ENCODE measurements at regions not wholly inside any gene's neighbourhood (a gene's known extent, or its start where the extent isn't known, plus 50 kb on each side); places are given as distances from the start of the nearest gene placed in this dataset.

- no peak for DNase-seq (ENCODE audit: low spot score)
Measured at GRCh38 chr2:236949089-236949905, 136.4 kb upstream of the COPS8 start.

GRCh38 chr2:236951830-236952475 lies 133.7 kb upstream of the COPS8 start:
- no peak for DNase-seq (ENCODE audit: low spot score)

DNA sequence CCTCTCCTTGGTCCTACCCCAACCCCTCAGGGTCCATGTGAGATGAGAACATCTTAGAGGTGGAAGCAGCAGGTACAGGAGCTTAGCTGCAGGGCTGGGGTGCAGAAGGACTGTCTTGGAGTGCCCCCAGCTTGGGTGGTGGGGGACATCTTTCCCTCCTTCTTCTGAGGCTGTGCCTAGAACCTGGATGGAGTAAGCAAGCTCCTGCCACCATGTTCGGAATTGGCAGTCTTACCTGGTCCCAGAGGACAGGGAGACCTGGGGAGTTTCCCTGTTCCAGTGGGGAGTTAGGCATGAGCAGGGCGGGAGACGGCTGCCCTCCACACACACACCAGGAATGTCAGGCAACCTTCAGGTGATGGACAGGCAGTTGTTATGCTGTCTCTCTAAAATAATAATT lies 131.0 kb upstream of the COPS8 start:
- DNase-seq (ENCODE audit: low spot score) = no peak

DNA sequence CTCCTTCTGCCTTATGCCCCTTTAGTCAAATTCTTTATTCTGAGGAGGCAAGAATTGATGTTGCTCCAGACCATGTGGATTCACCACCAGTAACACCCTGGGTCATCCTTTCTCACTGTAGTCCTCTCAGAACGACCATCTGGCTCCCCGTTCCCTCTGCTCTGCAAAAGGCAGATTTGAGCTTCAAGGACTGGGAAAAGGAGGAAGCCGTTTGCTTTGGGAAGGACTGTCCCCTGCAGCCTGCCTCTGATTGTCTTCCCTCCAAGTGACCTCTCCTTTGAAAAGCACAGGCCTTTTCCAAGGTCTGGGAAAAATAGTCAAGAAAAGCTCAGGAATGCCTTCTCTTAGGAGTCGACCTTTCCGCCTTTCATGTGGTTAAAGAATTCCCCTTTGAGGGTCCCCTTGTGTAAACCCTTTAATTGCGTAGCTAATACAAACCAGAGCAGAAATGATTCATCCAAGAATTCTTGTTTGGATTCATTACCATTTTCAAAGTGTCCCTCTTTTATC lies 130.1 kb upstream of the COPS8 start:
- DNase-seq (ENCODE audit: low spot score) = no peak

DNA sequence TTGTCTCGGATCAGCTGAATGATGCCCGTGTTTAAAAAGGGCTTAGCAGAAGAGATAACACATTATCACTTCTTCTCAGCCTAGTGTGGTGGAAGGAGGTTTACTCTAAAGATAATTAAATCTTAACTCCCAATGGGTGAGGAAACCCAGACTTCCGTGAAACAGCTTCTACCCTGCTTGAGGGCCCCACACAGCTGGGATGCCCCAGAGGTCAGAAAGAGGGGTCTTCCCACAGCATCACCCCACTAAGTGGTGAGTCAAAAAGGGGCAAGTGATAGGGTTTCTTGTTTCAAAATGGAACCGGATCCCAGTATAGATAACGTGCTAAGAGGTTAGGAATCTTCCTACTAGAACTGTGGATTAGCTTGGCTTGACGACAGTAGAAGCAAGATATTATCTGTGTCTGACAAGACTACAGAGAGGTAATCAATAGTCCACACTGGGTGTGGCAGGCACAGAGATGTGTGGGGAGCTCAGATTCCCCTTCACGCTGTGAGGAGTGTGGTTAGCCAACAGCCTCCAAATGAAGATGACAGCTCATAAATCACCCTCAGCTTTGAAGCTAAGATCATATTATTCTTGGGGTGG lies 129.6 kb upstream of the COPS8 start:
- no peak for DNase-seq (ENCODE audit: low spot score)

DNA sequence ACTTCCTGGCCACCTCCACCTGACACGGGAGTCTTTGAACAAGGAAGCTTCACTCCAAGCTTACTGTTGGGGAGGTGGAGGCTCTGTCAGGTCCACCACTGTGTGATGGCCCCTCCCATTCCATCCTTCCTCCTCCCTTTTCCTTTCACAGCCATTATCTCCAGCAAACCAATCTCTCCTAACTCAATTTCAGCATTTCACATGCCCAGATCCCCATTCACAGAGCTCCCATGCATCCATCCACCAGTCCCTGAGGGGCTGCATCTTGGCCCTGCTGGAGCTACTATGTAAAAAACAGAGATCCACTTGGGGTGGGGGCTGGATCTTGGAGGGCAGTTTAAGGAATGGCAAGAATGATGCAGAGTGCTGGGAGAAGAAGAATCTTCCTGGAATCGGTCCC lies 129.0 kb upstream of the COPS8 start:
- no peak for DNase-seq (ENCODE audit: low spot score)

DNA sequence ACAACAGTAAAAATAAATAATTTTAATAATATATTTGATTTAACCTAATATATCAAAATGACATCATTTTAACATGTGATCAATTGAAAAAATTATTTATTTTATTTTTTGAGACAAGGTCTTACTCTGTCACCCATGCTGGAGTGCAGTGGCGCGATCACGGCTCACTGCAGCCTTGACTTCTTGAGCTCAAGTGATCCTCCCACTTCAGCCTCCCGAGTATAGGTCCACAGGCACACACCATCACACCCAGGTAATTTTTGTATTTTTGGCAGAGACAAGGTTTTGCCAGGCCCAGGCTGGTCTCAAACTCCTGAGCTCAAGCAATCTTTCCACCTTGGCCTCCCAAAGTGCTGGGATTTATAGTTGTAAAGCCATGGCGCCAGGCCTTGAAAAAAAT lies 126.7 kb upstream of the COPS8 start:
- no peak for DNase-seq (ENCODE audit: low spot score)

GRCh38 chr2:236959876-236960275 lies 125.8 kb upstream of the COPS8 start:
- DNase-seq (ENCODE audit: low spot score) = no peak

DNA sequence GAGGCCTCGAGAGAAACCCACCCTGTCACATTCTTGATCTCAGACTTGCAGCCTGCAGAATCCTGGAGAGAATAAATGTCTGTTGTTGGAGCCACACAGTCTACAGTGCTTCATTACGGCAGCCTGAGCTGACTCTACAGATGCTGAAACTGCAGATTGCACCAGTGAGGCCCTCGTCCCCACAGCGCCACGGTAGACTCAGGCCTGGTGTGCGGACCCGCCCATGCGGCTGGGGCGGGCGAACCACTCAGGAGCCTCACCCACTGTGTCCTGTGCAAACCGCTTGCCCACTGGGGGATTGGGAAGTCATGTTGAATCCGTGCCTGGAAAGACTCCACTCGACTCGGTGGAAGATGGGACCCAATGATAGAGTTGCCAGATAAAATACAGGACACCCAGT lies 125.2 kb upstream of the COPS8 start:
- no peak for DNase-seq (ENCODE audit: low spot score)

DNA sequence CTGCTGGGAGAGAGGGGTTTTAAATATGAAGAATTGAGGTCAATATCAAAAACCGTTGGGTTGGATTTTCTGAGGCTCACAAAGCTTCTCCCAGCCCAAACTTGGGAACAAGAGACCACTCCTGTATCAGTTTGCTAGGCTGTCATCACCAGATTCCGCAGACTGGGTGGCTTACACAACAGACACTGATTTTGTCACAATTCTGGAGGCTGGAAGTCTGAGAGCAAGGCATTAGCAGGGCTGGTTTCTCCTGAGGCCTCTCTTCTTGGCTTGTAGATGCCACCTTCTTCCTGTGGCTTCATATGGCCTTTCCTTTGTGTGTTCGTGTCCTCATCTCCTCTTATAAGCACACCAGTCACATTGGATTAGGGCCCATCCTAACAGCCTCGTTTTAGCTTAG lies 122.9 kb upstream of the COPS8 start:
- DNase-seq (ENCODE audit: low spot score) = no peak

- no peak for DNase-seq (ENCODE audit: low spot score)
Measured at GRCh38 chr2:236963631-236964182, 122.0 kb upstream of the COPS8 start.

DNA sequence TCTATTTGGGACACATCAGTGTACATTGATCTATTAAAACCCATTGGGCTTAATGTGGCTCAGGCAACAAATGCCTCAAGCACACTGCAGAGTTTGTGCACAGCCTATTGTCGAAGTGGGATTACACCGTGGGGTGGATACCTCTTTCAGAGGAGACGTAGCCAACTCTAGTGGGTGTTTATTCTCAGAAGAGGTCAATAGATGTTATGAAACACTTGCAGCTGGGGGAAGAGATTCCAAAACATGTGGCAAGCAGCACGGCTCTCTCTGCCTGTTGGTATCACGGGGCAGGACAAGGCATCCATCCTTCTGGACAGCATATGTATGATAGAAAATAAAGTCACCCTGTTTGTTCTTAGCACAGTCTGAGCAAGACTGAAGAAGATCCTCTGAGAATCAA lies 121.4 kb upstream of the COPS8 start:
- DNase-seq (ENCODE audit: low spot score) = no peak

DNA sequence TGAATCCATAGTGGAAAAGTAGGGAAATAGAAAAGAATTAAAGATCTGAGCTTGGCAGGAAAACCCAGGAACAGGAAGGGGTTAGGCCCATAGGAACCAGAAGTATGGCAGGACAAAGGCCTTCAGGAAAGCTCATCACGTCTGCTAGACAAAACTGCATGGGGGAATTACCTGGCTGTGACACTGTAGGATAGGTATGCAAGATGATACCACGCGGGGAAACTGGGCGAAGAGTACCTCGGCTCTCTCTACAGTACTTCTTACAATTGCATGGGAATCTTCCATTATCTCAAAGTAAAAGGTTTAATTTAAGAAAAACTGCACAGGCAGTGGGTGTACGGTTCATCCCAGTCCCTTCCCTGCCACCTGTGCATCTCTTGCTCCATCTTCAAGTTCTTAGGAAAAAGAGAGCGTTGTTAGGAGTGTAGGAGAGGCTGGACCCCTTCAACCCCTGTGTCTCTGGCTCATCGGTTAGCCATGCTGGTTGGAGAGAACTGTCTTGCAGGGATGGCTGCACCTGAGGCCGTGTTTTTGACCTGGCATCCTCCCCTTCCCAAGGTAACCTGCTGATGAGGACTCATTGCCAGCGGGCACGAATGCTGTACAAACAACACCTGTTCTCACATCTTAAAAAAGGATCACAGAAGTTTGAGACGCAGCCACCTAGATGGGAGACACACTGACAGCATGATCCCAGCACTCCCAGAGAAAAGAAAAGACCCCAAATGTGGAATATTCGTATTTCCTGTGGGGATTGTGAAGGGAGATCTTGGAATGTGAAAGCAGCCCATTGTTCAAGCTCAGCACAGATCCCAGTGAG lies 120.5 kb upstream of the COPS8 start:
- DNase-seq (ENCODE audit: low spot score) = no peak

DNA sequence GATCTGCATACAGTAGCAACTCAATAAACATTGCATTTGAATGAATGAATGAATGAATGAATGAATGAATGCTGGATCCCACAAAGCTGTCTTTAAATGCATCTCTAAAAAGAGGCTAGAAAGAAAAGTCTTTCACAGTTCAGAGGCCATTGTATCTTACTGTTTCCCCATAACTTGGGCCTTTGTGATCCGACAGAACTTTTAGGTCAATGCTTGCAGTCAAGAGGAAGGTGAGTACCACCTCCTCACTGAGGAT lies 119.9 kb upstream of the COPS8 start:
- DNase-seq (ENCODE audit: low spot score) = no peak

DNA sequence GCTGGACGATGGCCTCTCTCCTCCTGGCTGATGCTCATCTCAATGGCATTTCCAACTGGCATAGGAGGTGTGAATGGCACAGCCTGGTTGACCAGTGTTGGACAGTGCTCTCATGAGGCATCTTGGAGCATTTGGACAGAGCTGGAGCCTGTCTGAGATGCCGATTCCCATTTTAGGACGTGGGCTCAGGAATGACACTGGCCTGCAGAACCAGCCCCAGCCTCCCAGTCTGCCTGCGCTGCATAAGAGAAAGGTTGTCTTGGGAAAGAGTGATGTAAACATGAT lies 118.2 kb upstream of the COPS8 start:
- DNase-seq (ENCODE audit: low spot score) = no peak

DNA sequence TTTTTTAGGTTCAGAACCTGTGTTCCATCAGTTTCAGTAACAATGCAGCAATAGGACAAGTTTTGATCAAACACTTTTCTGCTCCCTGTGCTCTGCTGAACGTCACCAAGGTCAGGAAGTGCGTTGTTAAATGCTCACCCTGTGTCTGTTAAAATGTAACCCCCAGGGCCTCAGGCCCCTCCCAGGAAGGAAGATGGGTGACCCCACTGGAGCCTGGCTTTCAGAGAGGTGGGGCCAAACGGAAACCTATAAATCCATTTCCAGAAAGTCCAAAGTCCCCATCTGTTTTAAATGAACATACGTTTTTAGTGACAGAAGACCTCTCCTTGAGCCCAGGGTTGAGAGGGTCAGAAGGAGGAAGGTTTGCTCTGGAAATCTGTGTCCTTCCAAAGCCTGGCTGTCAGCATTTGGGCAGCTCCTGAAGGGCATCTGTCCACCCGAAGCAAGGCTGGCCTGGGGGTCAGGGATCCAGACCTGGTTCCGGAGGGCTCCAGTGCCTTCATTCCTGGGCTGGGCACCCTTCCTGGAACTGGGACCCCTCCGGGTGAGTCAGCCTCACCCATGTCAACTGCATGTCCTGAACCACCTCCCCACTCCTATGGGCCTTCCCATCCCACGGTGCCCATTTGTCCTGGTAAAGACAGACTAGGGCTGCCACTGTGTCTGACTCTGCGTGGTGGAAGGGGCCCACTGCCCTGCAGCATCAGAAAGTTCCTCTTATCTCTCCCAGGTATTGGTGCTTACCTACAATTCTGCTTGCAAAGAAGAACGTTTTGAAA lies 117.4 kb upstream of the COPS8 start:
- peak; percentile 46 for DNase-seq (ENCODE audit: low spot score)

GRCh38 chr2:236968880-236969534 lies 116.7 kb upstream of the COPS8 start:
- no peak for DNase-seq (ENCODE audit: low spot score)

DNA sequence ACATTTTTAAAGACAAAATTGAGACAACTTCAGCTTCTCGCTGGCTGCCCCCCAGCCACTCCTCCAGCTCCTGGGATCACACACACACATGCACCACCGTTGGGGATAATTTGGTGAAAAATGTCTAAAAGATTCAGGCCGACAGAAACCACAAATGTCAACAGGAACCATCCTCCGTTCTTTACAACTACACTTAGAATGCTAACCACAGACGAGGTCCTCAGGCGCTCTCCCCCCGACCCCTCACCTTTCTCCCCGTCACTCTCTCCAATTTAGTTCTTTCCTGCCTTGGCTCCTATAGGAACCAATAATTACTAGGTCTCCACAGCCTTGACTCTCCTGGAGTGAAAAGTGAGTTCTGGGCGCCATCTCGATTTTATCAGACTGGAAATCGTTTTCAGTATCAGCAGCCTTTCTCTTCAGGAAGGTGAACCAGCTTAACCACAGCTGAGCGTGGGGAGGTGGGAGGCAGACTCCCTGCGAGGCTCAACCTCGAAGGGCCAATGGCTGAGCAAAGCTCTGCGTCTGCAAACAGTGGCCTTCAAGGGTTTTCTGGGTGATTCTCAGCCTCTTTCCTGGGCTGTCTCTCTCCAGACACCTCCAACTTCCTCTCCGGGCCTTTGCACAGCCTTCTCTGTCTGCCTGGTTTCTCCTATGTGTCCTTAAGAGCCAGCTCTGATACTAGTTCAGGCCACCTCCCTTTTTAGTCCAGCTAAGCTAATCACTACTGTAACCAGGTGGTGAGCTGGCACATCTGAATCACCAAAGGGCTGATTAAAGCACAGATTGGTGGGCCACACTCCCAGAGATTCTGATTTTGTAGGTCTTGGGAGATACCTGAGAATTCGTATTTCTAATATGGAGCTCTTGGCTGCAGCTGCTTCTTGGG lies 115.7 kb upstream of the COPS8 start:
- no peak for DNase-seq (ENCODE audit: low spot score)

- no peak for DNase-seq (ENCODE audit: low spot score)
Measured at GRCh38 chr2:236970656-236971010, 115.1 kb upstream of the COPS8 start.

DNA sequence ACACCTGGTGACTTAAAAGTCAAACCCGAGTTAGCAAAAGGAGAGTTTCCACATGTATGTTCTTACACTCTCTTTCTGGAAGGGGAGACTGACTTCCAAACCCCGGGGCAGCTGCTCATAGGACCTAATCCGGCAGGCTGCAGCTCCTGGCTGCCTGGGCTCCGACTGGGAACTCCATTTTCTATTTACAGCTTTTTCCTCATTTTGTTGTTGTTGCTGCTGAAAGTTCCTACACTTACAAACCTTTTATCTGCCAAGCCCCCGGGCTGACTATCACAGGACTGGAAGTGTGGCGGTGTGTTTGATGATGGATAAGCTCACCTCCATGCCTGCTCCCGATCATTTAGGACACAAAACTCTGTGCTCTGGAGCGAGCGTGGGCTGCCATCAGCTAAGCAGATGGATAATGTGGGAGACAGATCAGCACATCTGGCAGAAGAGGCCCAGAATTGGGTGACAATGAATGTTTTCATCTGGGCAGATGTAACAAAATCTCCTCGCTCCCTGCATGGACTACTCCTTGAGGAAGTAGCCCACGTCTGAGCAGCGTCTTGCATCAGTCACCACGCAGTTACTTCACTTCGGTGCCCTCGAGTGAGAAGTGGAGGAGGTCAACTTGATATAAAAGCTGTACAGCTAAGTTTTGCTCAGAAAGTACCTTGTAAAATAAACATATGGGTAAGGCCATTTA lies 114.4 kb upstream of the COPS8 start:
- no peak for DNase-seq (ENCODE audit: low spot score)

Measured in HuH-7.5 (cell line).